NOMO-1 treated with dmso at 0.1 percent for 144 hours (cell line): ENCODE measurements at regions not wholly inside any gene's neighbourhood (a gene's known extent, or its start where the extent isn't known, plus 50 kb on each side); places are given as distances from the start of the nearest gene placed in this dataset.

Experiments
- DNase-seq: peaks from one replicate; lab custom pipeline; 2025; ENCODE audit not compliant: unreplicated experiment; lab: John Stamatoyannopoulos, UW

DNA sequence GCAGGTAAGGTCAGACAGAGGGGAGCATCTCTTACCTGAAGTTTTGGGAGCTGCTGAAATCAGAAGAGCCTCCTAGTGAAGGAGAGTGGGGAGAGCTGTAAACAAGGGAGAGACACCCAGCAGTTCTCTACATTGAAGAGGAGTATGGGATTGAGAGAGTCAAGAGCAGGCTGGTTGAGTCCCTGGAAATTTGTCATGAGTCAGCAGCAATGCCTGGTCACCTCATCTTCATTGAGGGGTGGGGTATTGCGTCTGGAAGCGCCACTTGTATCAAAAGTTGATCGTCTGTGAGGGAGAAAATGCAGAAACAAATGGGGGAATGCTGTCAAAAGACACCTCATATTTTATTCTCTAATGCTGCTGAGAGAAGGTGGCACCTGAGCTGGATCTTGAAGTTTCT, 256.6 kb upstream of the CFAP20DC start:
- no peak for DNase-seq

- DNase-seq = no peak
These were observed 254.5 kb upstream of the CFAP20DC start for GRCh38 chr3:59304296-59304695.

DNA sequence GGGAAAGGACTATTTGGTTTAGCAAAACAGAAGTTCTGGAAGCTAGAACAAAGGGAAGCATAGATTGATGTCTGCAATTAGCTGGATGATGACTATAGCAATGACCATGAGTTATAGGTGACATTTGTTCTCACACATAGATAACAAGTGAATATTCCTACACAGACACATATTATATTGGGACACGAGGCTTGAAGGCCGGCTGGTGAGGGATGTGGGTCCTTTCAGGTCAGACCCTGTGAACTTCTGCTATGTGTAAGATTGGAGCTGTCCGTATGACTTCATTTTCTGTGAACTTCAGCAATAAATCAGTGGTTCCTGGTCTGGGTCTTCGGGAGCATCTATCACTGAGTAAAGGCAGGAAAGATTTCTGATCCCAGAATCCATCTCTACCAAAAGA, 253.6 kb upstream of the CFAP20DC start:
- DNase-seq = no peak

GRCh38 chr3:59302442-59302841, 252.6 kb upstream of the CFAP20DC start:
- no peak for DNase-seq

- peak; percentile 75 for DNase-seq
These were observed 250.9 kb upstream of the CFAP20DC start for GRCh38 chr3:59300733-59301132.

DNA sequence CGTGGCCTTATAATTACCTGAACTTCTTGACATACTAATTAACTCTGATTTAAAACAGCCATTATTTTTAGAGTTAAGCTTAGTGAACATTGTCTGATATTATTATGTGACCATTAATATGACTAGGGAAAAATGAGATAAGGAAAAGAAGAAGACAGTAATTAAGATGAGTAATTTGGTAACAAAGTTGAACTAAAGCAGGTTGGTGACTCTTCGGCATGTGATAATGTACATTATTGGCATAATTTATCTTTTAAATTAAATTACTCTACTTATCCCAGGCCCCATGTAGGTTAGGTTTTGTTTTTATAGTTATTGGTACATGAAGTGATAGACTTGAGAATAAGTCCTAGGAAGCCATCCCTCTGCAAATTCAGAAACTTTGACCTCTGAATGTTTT, 249.7 kb upstream of the CFAP20DC start:
- DNase-seq = no peak

GRCh38 chr3:59290358-59290757, 240.5 kb upstream of the CFAP20DC start:
- DNase-seq = no peak

GRCh38 chr3:59289831-59290230, 240.0 kb upstream of the CFAP20DC start:
- DNase-seq = no peak

- no peak for DNase-seq
These were observed 239.1 kb upstream of the CFAP20DC start for GRCh38 chr3:59288951-59289350.

DNA sequence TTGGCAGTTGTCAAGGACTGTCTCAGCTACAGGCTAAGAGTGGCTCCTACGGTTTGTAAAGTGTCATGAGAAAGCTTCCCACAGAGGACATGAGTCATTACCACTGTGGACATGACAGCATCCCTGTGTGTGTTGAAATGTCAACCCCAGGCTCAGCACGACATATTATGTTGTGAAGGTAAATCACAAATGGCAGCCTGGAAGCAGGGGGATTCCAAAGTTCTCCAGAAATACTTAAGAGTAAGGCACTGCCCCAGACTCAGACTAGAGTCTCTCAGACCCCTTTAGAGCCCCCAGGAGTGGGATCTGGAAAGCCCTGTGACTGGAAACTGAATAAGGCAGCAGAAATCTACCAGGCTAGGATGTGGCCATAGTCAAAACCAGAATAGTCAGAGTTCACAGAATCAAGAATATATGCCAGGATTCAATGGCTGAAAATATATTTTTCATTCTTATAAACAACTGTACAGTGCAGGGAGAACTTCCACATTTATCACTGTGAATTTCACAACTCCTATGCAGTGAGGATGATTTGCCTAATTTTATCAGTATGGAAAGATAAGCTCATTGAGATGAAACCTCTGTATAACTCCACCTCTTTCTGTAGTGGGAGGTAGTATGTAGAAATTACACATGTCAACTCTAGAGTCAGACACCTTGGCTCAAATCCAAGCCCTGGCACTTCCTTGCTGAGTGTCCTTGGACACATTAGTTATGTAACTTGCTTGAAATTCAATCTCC, 237.1 kb upstream of the CFAP20DC start:
- DNase-seq = peak; percentile 45

- DNase-seq = no peak
These were observed 235.7 kb upstream of the CFAP20DC start for GRCh38 chr3:59285560-59285959.

GRCh38 chr3:59284926-59285325, 235.1 kb upstream of the CFAP20DC start:
- DNase-seq = no peak

GRCh38 chr3:59280113-59280512, 230.3 kb upstream of the CFAP20DC start:
- no peak for DNase-seq

DNA sequence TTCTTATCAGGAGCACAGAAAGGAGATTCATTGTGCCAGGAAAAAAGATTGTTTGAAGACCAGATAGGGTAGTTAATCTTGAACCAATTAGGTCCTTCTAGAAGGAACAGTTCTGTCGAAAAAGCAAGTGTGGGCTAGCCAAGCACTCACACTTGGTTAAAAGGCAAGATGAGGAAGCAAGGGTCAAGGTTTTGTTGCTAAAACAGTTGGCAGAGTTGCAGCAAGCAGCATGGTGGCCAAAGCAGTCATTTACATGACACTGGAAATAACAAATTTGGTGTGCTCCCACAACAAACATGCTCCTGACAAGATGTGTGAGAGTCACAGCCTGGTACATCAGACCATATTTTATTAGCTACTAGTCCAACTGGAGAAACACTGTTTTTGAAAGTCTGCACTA, 228.0 kb upstream of the CFAP20DC start:
- no peak for DNase-seq

GRCh38 chr3:59277201-59277600, 227.4 kb upstream of the CFAP20DC start:
- DNase-seq = no peak

DNA sequence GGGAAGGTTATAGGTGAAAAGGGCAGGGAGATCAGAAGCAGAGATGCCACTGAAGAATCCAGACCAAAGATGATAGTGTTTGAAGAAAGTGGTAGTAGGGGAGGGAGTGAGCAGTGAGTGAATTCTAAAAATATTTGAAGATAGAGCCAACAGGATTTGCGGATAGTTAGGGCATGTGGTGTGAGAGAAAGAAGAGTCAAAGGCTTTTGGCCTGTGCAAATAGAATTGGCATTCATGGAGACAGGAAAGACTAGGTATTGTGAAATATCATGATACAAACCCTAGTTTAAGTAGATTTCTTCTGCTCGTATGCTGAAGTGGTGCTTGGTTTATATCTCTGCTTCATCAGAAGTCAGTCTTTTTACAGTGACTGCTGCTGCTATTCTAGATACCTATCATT, 224.2 kb upstream of the CFAP20DC start:
- DNase-seq = no peak

- DNase-seq = no peak
These were observed 222.1 kb upstream of the CFAP20DC start for GRCh38 chr3:59271971-59272370.

GRCh38 chr3:59270921-59271320, 221.1 kb upstream of the CFAP20DC start:
- no peak for DNase-seq

DNA sequence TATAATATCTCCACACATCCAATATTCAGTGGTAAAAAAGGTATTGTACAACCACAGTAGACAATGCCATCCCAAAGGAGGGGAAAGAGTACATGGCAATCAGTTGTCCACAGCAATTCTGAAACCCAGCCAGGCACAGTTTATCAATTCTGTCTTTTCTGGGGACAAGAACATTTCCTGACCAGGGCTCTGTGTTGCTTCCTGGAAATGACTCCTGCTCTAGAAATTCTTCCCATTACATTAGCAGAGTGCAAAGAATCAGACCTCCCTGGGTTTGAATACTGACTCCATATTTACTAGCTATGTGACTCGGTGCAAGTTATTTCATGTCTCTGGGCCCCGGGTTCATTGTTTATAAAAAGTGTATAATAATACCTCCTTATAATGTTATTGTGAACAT, 220.4 kb upstream of the CFAP20DC start:
- DNase-seq = no peak

GRCh38 chr3:59268170-59268569, 218.3 kb upstream of the CFAP20DC start:
- no peak for DNase-seq

DNA sequence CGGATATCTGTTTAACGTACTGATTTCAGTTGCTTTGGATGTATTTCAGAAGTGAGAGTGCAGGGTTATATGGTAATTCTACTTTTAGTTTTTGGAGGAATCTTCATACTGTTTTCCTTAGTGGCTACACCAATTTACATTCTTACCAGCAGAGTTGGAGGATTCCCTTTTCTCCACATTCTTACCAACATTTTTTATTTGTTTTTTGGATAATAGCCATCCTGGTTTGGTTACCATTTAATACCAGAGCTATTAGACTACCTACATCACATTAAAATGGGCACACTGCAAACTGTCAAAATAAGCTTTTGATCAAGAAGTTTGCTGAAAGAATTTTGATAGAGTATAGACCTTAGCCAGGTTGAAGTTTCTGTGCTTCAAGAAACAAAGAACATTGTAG, 217.2 kb upstream of the CFAP20DC start:
- DNase-seq = no peak

DNA sequence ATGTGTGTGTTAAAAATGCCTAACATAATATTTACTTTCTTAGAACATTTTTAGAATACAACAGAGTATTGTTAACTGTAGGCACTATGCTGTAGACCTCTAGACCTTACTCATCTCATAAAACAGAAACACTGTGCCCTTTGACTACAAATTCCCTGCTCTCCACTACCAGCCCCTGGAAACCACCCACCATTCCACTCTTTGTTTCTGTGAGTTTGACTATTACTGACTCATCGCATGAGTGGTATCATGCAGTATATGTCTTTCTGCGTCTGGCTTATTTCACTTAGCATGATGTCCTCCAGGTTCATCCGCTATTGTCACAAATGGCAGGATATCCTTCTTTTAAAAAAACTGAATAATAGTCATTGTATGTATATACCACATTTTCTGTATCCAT, 216.7 kb upstream of the CFAP20DC start:
- no peak for DNase-seq

- no peak for DNase-seq
These were observed 215.7 kb upstream of the CFAP20DC start for GRCh38 chr3:59265566-59265965.
